RCC 7860 (cell line): ENCODE measurements at regions not wholly inside any gene's neighbourhood (a gene's known extent, or its start where the extent isn't known, plus 50 kb on each side); places are given as distances from the start of the nearest gene placed in this dataset.
"Not testable (repeated sequence)": the region's sequence is repeated elsewhere in the genome, so short reads cannot be mapped to it uniquely, and the experiment has no call there.

Experiments used
- DNase-seq: peaks from one replicate; pipeline ENCODE4 v3.0.0-alpha.2; 2015; ENCODE audit warnings: low spot score
- FAIRE-seq: peaks from 2 replicates; lab custom pipeline; 2012; peaks lifted over from hg19 to GRCh38; lab: Jason Lieb, UNC

DNA sequence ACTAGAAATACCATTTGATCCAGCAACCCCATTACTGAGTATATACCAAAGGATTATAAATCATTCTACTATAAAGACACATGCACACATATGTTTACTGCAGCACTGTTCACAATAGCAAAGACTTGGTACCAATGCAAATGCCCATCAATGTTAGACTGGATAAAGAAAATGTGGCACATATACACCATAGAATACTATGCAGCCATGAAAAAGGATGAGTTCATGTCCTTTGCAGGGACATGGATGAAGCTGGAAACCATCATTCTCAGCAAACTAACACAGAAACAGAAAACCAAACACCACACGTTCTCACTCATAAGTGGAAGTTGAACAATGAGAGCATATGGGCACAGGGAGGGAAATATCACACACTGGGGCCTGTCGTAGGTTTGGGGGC lies 106.0 kb downstream of the SPATA18 start:
- not testable (repeated sequence) for DNase-seq

DNA sequence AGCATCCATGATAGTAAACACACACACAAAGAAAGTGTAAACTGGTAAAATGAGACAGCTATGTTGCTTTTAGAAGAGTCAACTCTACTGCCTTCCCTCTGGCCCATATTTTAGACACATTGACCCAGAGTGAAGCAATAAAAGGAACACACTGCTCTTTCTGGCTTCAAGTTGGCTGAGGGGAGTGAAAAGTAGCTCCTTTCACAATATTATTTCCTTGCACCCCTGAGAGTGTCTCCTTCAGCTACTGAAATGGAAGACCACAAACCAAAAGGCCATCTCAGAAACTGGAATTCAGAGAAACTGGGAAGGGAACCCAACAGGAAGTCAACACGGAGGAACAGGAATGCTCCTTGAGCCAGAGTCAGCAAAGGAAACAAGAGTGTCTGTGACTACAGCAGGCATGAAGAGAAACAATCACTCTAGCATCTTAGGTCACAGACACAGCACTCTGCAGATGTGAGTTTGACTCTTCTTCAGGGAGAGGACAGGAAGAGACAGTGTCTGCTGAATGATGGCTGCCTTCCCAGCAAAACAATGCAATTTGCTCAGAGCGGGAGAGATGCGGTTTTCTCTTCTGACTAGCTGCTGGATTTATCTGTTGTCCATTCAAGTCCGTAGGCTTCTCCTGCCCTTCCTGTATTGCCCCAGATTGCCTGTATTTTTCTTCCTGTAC lies 106.7 kb downstream of the SPATA18 start:
- FAIRE-seq = no peak
- DNase-seq = no peak

More for the DNA sequence above, 106.0 kb downstream of the SPATA18 start:
- FAIRE-seq = not testable (repeated sequence)

GRCh38 chr4:52160859-52161258 lies 109.8 kb downstream of the SPATA18 start:
- FAIRE-seq = no peak
- no peak for DNase-seq

GRCh38 chr4:52164116-52164515 lies 113.0 kb downstream of the SPATA18 start:
- DNase-seq (no peak), FAIRE-seq (no peak)

DNA sequence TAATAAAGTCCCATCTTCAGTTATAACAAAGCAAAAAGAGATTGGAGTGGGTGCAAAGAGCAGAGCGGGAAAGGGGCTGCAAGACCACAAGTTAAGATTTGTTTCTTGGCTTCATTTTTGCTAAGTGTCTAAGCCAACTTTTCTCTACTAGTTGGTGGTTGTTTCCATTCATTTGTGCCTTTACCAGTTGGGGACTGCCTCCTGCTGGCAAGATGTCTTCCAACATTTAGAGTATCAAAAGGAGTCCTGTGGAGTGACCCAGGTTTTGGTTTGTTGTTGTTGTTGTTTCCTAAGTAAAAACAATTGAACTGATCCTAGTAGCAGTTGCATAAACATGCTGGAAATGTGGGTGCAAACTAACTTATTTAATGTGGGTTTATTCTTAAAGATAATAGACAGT lies 121.1 kb downstream of the SPATA18 start:
- DNase-seq = no peak
- no peak for FAIRE-seq

DNA sequence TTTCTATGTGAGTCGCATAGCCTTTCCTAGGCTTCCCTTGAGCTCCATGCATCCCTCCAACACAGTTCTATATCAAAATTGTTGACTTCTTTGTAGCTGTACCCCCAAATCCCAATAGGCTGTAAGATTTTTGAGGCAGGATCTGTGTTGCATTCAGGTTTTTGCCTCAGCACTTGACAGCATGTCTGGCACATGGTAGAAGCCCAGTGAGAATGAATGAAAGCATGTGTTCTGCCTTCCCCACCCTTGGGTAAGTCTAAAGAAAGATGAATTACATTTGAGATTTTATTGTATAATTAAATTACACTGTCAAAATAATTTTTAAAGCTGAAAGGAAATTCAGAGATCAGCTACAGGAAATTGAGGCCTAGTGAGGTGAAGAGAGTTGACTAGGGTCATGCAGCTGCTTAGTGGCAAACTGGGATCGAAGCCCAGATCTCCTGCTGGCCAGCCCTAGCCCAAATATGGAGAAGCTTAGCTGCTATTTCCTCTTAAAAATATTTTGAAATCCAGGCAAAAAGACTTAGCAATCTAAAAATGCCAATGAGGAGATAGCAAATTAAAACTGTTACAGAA lies 122.5 kb downstream of the SPATA18 start:
- FAIRE-seq (no peak), DNase-seq (no peak)

- FAIRE-seq (no peak), DNase-seq (no peak)
Observed at GRCh38 chr4:52187603-52188002, 136.5 kb downstream of the SPATA18 start.

DNA sequence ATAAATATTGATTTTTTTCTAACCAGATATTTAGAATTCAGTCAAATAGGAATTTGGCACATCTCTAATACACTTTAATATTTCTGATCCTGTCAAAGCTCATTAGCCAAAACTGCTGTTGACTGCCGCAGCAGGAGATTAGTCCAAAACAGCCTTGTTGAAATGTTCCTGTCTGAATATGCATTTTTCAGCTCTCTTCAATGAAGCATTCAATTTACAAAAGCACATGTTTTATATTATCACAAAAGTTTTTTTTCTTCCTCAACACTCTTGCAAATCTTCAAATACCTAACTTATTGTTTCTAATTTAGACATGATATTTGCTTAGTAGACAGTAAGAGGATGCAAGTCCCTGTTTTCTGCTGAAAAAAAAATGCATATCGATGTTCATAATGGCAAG lies 140.9 kb downstream of the SPATA18 start:
- FAIRE-seq (no peak), DNase-seq (no peak)

DNA sequence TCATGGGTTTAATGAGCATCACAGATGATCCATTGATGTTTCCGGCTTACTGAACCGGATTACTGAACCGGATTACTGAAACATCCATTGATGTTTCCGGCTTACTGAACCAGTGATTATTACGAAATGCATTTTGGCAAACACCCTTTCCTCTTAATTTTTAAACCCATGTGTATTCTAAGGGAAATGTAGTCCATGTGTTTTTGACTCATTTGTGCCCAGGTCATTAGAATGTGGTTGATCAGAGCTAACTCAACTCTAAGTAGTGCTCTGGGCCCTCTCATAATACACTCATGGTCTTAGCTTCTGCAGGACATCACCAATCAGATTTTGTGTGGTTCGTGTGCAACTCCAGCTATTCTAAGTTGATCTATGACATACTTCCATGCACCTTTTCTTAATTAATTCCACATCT lies 141.6 kb downstream of the SPATA18 start:
- DNase-seq = no peak
- FAIRE-seq = no peak

GRCh38 chr4:52195869-52196268 lies 144.8 kb downstream of the SPATA18 start:
- no peak for FAIRE-seq
- no peak for DNase-seq

- FAIRE-seq (no peak), DNase-seq (no peak)
Observed at GRCh38 chr4:52196606-52197130, 145.6 kb downstream of the SPATA18 start.

- no peak for DNase-seq
Observed at GRCh38 chr4:52197306-52197705, 146.2 kb downstream of the SPATA18 start.

DNA sequence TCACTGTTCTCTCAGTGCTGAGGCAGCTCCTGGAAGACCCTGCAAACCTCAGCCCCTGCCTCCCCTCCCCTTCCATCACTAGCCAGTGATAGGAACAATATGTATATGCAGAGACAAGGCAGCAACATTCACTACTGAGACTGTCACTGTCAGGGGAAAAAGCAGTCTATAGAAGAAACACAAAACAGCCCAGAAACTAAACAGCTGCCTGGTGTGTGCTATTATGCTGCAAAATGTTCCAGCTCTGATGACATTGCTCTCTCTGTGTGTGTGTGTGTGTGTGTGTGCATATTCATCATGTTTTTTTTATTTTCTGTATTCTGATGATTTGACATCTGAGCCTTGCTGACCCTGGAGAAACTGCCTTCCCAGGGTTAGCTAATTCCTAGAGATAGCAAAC lies 147.2 kb downstream of the SPATA18 start:
- FAIRE-seq = no peak
- DNase-seq = no peak

More at GRCh38 chr4:52197306-52197705, 146.2 kb downstream of the SPATA18 start:
- no peak for FAIRE-seq

DNA sequence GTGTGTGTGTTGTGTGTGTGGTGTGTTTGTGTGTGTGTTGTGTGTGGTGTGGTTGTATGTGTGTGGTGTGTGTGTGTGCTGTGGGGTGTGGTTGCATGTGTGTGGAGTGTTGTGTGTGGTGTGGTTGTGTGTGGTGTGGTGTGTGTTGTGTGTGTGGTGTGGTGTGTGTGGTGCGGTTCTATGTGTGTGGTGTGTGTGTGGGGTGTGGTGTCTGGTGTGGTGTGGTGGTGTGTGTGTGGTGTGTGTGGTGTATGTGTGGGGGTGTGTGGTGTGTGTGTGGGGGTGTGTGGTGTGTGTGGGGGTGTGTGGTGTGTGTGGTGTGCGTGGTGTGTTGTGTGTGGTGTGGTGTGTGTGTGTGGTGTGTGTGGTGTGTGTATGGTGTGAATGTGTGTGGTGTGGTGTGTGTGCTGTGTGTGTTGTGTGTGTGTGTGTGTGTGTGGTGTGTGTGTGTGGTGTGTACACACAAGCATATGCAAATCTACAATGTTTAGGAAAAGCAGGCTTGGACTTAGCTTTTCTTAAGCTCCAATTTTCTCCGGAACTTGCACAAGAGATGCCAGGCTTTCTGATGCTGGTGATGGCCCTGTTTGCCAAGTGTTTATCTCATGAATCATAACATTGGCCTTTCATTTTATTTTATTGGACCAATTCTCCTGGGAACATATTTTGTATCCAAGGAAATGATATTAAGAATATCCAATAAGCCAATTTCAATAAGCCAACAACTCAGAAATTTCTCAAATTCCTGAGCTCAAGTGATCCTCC lies 148.7 kb downstream of the SPATA18 start:
- FAIRE-seq (no peak), DNase-seq (no peak)

- DNase-seq = no peak
- FAIRE-seq = no peak
Observed at GRCh38 chr4:52200339-52200725, 149.2 kb downstream of the SPATA18 start.

DNA sequence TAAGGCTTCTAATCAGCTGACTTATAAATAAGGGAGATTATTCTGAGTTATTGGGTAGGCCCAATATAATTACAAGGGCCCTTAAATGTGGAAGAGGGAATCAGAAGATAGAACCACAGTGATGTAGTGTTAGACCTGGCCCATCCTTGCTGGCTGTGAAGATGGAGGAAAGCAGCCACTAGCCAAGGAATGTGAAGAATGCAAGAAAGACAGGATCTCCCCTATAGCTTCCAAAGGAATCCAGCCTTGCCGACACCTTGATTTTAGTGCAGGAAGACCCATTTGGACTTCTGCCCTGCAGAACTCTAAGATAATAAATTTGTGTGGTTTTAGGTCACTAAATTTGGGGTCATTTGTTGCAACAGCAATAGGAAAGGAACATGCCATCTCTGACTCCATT lies 150.6 kb downstream of the SPATA18 start:
- no peak for FAIRE-seq

DNA sequence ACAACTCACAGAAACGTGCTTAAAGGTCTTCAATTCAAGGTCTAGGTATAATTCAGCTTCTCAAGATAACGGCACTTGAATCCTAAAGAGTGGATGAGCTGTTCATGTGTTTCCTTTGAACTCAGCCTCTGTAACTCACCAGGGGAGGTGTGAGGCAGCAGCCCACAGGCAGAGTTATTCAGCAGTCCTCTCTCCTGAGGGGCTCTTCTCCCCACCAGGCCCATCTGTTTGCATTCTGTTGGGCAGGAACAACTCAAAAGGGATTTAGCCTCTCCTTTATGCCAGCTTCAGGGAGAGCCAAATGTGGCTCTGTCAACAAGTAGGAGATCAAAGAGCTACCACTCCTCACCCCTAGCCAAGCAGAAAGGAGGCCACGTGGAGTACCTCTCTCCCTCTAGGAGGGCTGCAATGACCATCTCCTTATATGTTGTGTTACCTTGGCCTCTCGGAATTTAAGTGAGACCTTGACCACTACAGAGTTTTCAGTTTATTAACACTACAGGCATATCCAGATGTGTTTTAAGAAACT lies 151.2 kb downstream of the SPATA18 start:
- DNase-seq (no peak), FAIRE-seq (no peak)

More for the DNA sequence above, 150.6 kb downstream of the SPATA18 start:
- no peak for DNase-seq

DNA sequence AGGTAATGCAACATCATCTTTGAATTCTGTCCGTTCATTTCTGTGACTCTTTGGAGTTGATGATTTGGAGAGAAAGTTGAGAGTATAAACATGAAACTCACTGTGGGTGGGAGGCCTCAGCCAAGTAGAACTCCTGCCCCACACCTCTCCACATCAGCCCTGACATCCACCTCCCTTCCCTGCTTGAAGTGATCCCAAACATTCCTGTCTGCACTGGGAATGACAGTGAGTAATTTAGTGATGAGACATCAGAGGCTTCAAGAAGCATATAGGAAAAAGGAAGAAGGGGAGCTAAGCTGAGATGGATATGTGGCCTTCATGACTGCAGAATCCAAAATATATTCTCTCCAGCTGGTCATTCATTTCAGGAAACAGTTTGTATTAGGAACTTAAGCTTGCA lies 151.8 kb downstream of the SPATA18 start:
- FAIRE-seq = no peak
- DNase-seq = no peak

DNA sequence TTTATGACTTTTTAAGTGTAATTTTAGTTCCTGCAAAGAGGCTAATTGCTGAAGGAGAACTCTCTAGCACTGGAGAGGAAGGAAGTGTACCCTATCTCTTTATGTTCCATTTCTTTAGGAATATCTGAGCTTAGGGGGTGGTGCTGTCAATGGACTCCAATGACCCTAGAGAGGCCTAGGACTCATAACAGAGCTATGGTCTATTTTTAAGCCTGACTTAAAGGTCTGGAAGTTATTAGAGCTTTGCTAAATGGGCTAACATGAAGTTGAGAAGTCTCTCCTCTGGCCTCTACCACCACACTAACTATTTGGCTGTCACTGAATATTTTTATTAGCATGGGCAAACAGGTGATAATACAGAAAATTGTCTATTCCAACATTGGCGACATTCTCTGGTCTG lies 152.2 kb downstream of the SPATA18 start:
- FAIRE-seq = no peak
- DNase-seq = no peak

DNA sequence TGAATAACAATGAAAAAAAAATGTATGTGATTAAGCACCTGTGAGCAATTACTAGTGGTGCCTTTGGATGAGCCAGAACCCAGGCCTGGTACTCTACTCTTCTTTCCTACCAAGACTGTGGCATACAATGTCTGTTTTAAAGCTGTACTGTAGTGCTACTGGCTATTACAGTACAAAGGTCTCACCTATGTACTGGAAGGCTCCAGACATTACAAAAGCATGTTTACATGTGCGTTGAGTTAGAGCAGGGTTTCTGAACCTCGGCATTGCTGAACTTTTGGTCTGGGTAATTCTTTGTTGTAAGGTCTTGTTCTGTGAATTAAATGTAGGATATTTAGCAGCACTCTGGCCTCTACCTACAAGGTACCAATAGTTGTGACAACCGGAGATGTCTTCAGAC lies 153.8 kb downstream of the SPATA18 start:
- FAIRE-seq = no peak
- no peak for DNase-seq

DNA sequence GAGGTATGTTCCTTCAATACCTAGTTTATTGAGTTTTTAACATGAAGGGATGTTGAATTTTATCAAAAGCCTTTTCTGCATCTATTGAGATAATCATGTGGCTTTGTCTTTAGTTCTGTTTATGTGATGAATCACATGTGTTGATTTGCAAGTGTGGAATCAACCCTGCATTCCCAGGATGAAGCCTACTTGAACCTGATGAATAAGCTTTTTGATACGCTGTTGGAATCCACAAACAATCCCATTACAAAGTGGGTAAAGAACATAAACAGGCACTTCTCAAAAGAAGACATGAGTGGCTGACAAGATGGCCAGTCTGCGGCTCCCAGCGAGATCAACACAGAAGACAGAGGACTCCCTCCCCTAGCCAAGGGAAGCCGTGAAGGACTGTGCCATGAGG lies 156.0 kb downstream of the SPATA18 start:
- DNase-seq, FAIRE-seq: not testable (repeated sequence)

DNA sequence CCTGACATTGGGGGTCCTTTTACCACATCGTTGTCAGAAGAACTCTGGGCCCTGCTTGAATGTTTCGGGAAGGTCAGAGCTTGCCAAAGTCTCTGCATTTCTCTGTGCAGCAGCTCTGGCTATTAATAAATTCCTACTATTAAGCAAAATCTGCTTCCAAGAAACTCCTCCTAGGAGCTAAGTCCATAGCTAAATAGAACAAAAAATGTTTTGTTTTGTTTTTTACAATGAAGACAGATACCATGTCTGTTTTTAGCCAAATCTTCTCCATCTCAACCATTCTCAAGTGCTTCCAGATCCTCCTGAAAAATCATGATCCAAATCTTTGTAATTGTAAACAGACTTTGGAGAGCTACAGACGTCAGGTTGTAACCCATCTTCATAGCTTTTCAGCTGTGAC lies 161.6 kb downstream of the SPATA18 start:
- DNase-seq = no peak
- FAIRE-seq = no peak
